K562 (cell line): ENCODE measurements at regions not wholly inside any gene's neighbourhood (a gene's known extent, or its start where the extent isn't known, plus 50 kb on each side); places are given as distances from the start of the nearest gene placed in this dataset.

Experiments used
- CTCF ChIP-seq, 3 experiments: IDR thresholded peaks in 2 of 3; conservative IDR thresholded peaks in 1 of 3; 2 replicates each; pipeline ENCODE4 v1.5.1; 2011 to 2012; ENCODE audit warnings: low read length in 3 of 3, mild to moderate bottlenecking in 3 of 3, control low read depth in 2 of 3, improper control_type of control experiment in 1 of 3, inconsistent platforms in 1 of 3, low read depth in 1 of 3, mixed read lengths in 1 of 3, moderate library complexity in 1 of 3; ENCODE audit not compliant: insufficient read depth in 2 of 3
- ZFP36 ChIP-seq: fragments of 150-350 bp; IDR thresholded peaks from 2 replicates; pipeline ENCODE4 v1.6.1; 2018; ENCODE audit warnings: low read length, low read depth; ENCODE audit not compliant: partially characterized antibody

GRCh38 chr3:127136706-127137105 lies 56.2 kb upstream of the PRR23E start:
- TF ChIP-seq ZFP36: no peak
- no peak for TF ChIP-seq CTCF (IDR thresholded peaks at IDR 0.05 in 2 of 3, conservative IDR thresholded peaks at IDR 0.05 in 1 of 3; ENCODE audit: insufficient read depth in 2 of 3, low read depth in 1 of 3, low read length in 3 of 3)
